Central memory CD8-positive, alpha-beta T cell (primary cell): ENCODE measurements at regions not wholly inside any gene's neighbourhood (a gene's known extent, or its start where the extent isn't known, plus 50 kb on each side); places are given as distances from the start of the nearest gene placed in this dataset.

Source experiments
- ATAC-seq: fragments of 150-1000 bp; cut with Tn5 transposase; replicated peaks from 2 replicates; pipeline ENCODE4 v1.10.0; 2022; ENCODE audit warnings: mild to moderate bottlenecking, moderate FRiP score, moderate number of reproducible peaks; ENCODE audit not compliant: poor library complexity, severe bottlenecking; ENCODE audit errors: extremely low read depth
- DNase-seq, 2 donors: peaks; one replicate each; pipeline ENCODE4 v3.0.0; 2021; ENCODE audit warnings: low spot score in 2 of 2
- H3K27ac Mint-ChIP-seq: one replicate; pipeline ENCODE4 v1.8.0; 2022; ENCODE audit warnings: low read depth, mild to moderate bottlenecking, moderate library complexity, mixed read lengths
- H3K27me3 Mint-ChIP-seq: one replicate; pipeline ENCODE4 v1.8.0; 2022; ENCODE audit warnings: mixed read lengths
- H3K36me3 Mint-ChIP-seq: one replicate; pipeline ENCODE4 v1.8.0; 2022; ENCODE audit warnings: mild to moderate bottlenecking, moderate library complexity, mixed read lengths; ENCODE audit not compliant: insufficient read depth
- H3K4me1 Mint-ChIP-seq: one replicate; pipeline ENCODE4 v1.8.0; 2022; ENCODE audit warnings: mixed read lengths
- H3K4me3 Mint-ChIP-seq: one replicate; pipeline ENCODE4 v1.8.0; 2022; ENCODE audit warnings: mild to moderate bottlenecking, moderate library complexity, mixed read lengths
- H3K9me3 Mint-ChIP-seq: one replicate; pipeline ENCODE4 v1.8.0; 2022; ENCODE audit warnings: mixed read lengths

DNA sequence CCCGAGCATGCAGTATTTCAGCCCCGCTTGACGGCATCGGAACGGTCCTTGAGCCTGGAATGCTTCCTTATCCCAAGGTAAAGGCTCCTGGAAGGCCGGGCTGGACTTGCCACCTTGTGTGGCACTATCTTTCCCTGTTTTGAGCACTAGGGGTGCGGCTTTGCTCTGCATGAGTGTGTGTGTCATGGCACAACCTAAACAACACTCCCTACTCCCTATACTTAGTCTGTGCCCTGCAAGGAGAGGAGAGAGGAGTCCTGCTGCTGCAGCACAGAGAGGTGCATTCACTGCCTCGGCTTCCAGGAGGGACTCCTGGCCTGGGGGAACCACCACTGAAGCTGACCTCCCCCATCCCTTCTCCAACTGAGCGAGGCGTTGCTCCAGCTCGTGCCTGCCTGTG, 60.4 kb upstream of the BACE2 start:
- H3K4me1 Mint-ChIP-seq = peaks cover 13% of the 10 kb centered on the region
- no peak for ATAC-seq
- H3K4me3 Mint-ChIP-seq = no peak overlapping the region

DNA sequence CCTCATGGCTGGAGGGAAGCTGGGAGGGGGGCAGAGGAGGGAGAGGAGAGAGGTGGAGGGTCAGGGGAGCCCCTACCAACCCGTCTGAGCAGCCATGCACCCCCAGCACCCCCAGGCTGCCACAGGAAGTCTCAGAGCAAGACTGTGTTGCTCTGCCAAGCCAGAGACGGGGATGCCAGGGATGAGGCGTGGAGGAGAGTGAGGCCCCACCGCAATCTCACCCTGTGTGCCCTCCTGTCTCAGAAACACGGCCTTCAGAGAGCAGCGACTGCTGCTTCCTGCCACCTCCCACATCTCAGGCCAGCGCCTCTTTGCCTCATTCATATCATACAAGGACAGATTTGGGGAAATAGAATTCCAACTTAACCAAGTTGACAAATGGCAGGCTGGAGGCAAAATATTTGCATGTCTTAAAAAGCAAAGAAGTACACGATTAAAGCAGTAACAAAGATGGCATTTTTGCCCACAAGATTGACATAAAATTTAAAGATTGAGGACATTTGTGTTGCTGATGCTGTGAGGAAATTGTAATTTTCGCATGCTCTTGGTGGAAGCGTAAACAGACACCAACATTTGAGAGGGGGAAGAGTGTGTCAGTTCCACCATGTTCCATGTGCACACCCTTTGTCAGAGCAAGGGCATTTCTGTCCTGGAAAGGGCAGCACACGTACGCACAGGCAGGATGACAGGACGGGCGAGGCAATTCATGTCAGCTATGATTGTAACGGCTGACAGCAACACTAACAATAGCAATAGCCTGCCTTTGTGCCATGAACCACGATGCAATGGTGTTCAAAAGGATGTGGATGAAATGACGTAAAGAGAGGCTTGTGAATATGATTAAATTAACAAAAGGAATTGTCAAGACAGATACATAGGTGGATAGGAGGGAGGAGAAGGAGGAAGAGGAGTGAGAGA, 59.0 kb upstream of the BACE2 start:
- Mint-ChIP-seq H3K4me3 (no peak overlapping the region), H3K4me1 (peaks cover 23% of the 10 kb centered on the region), H3K36me3 (no peaks in the 10 kb centered on the region), H3K27ac (no peak overlapping the region), H3K9me3 (peaks cover 10% of the 10 kb centered on the region), H3K27me3 (peaks cover 51% of the 10 kb centered on the region)
- DNase-seq (no peak), ATAC-seq (no peak)

More for the DNA sequence above, 60.4 kb upstream of the BACE2 start:
- Mint-ChIP-seq H3K36me3 (no peaks in the 10 kb centered on the region), H3K27me3 (peaks cover 52% of the 10 kb centered on the region), H3K27ac (no peak overlapping the region), H3K9me3 (peaks cover 10% of the 10 kb centered on the region)
- no peak for DNase-seq

DNA sequence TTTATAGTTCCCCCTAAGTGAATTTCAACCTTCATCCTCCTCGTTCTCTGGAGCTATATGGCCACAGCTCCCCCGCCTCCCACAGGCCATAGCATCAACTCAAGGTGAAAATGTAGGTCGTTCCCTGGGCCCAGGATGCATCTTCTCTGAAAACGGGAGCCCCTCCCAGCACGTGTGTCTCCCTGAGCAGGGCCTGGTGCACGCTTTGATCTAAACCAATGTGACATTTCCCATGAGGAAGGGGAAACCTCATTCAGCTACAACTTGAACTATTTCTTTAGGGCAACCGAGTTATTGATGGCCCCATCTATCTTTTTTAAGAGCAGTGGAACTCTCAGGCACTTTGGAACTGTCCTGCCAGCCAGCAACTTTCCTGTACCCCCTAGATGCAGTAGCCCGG, 57.8 kb upstream of the BACE2 start:
- Mint-ChIP-seq H3K27ac (no peak overlapping the region), H3K9me3 (peaks cover 5% of the 10 kb centered on the region), H3K36me3 (no peaks in the 10 kb centered on the region), H3K4me1 (peaks cover 23% of the 10 kb centered on the region), H3K4me3 (no peak overlapping the region), H3K27me3 (peaks cover 39% of the 10 kb centered on the region)
- DNase-seq (no peak), ATAC-seq (no peak)

DNA sequence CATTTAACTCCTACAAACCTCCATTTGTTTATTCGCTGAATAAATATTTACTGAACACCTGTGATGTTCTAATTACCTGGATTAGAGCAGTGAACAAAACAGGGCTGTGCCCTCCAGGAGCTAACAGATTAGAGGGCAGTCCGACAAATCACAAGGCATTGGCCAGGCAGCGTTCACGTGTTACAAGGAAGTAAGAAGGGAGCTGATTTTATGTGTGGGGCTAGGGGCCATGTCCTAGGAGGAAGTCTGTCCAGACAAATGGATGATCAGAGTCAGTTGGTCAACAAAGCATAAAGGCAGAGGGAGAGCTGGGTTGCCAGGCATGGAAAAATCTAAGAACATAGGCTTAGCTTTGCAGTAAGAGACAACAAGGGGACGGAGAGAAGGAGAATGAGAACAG, 57.3 kb upstream of the BACE2 start:
- Mint-ChIP-seq H3K4me1 (peaks cover 23% of the 10 kb centered on the region), H3K27me3 (peaks cover 34% of the 10 kb centered on the region)
- DNase-seq = no peak

DNA sequence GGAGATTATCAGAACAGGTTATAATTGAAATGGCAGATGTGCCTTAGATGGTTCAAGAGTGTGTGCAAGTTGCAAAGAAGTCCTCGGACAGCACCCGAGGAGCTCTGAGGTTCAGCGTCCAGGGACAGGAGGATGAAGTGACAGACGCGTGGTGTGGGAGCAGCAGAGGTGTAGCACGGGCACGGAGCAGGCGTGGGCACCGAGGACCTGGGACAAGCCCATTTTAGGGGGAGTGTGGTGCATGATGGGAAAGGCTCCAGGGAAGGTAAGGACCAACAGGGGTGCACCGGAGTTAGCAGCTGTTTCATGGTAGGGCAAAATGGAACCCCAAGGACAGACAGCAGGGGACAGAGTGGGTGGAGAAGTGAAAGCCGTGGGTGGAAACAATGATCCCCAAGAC, 56.3 kb upstream of the BACE2 start:
- Mint-ChIP-seq H3K36me3 (no peaks in the 10 kb centered on the region), H3K27ac (no peak overlapping the region), H3K9me3 (peaks cover 5% of the 10 kb centered on the region), H3K27me3 (peaks cover 30% of the 10 kb centered on the region), H3K4me3 (peak overlapping the region; percentile 14), H3K4me1 (peaks cover 23% of the 10 kb centered on the region)
- ATAC-seq (no peak), DNase-seq (no peak)

More for the DNA sequence above, 57.3 kb upstream of the BACE2 start:
- Mint-ChIP-seq H3K4me3 (no peak overlapping the region), H3K27ac (no peak overlapping the region), H3K36me3 (no peaks in the 10 kb centered on the region), H3K9me3 (peaks cover 5% of the 10 kb centered on the region)
- ATAC-seq = no peak

DNA sequence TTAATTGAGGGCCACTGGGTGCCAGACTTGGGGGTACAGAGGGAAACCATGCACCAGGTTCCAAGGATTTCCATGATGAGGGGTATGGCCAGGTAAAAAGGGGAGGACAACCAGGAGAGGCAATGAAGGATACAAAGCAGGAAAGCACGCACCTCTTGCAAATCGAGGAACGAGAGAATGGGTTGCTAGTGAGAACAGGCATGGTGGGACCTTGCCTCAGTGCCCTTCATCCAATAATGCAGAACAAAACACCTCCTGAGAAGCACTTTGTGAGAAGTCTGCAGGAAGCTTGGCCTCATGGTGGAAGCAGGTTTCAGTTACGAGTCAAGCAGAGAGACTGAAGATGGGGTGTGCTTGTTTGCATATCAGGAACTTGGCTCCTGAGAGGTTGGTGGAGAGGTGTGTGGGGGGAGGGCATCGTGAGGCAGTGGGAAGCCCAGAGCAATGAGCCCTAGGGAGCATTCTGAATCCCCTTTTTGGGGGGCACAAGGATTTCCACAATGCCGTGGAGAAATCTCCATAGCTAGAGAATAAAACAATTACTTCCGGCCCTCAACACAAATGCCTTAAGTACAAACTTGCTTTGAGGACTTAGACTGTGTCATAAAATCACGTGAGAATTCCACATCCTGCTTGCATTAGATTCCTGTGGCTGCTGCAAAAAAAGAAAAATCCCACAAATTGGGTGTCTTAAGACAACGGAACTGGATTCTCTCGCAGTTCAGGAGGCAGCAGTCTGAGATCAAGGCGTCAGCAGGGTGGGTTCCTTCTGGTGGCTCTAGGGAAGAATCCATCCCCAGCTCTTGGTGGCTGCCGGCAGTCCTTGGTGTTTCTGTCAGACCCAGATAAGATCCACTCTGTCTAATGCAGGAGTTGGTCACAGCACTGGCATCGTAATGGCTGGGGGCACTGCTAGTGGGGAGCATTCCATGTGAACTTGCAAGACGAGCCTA, 54.9 kb upstream of the BACE2 start:
- no peaks in the 10 kb centered on the region for H3K36me3 Mint-ChIP-seq
- peaks cover 30% of the 10 kb centered on the region for H3K27me3 Mint-ChIP-seq
- ATAC-seq = no peak
- peaks cover 23% of the 10 kb centered on the region for H3K4me1 Mint-ChIP-seq
- H3K9me3 Mint-ChIP-seq = peaks cover 5% of the 10 kb centered on the region
- H3K4me3 Mint-ChIP-seq = peak overlapping the region; percentile 48
- DNase-seq = no peak
- H3K27ac Mint-ChIP-seq = peak overlapping the region; percentile 45

DNA sequence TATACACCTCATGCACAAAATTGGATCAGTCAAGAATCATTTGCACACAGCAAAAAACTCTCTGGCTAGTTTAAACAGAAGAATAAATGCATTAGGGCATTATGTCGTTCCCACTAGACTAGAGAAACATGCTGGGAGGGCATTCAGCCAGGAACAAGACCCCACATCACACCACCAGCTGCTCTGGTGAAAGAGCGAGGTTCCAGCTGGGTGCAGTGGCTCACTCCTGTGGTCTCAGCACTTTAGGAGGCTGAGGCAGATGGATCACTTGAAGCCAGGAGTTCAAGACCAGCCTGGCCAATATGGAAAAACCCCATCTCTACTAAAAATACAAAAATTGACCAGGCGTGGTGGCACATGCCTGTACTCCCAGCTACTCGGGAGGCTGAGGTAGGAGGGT, 52.1 kb upstream of the BACE2 start:
- H3K27ac Mint-ChIP-seq = no peak overlapping the region
- peaks cover 11% of the 10 kb centered on the region for H3K27me3 Mint-ChIP-seq
- peaks cover 5% of the 10 kb centered on the region for H3K9me3 Mint-ChIP-seq
- H3K4me3 Mint-ChIP-seq = no peak overlapping the region
- no peak for DNase-seq
- peaks cover 23% of the 10 kb centered on the region for H3K4me1 Mint-ChIP-seq
- H3K36me3 Mint-ChIP-seq = no peaks in the 10 kb centered on the region
- ATAC-seq = no peak
